Testis (tissue), 2 donors: ENCODE measurements at regions not wholly inside any gene's neighbourhood (a gene's known extent, or its start where the extent isn't known, plus 50 kb on each side); places are given as distances from the start of the nearest gene placed in this dataset.

ENCODE experiments used
- DNase-seq: peaks from one replicate; pipeline ENCODE4 v3.0.0-alpha.2; 2019
- H3K27ac ChIP-seq, 2 donors: fragments of 200-600 bp; sonication (generic); one replicate each; pipeline ENCODE4 v1.5.1; 2019
- H3K27me3 ChIP-seq: fragments of 200-600 bp; sonication (generic); one replicate; pipeline ENCODE4 v1.5.1; 2019
- H3K36me3 ChIP-seq: fragments of 200-600 bp; sonication (generic); one replicate; pipeline ENCODE4 v1.5.1; 2017; ENCODE audit warnings: low read depth; ENCODE audit errors: missing control alignments
- H3K4me1 ChIP-seq: fragments of 200-600 bp; sonication (generic); one replicate; pipeline ENCODE4 v1.5.1; 2019
- H3K4me3 ChIP-seq, 2 donors: fragments of 200-600 bp; sonication (generic); one replicate each; pipeline ENCODE4 v1.5.1; 2017 to 2019
- H3K9me3 ChIP-seq: fragments of 200-600 bp; sonication (generic); one replicate; pipeline ENCODE4 v1.5.1; 2017
- CTCF ChIP-seq, 3 experiments: fragments of 450-650 bp in 2 of 3; fragments of 200-600 bp in 1 of 3; sonication (generic) in 1 of 3; IDR thresholded peaks; one replicate each; pipeline ENCODE4 v1.5.1; 2016 to 2019; ENCODE audit warnings: antibody characterized with exemption in 3 of 3, mild to moderate bottlenecking in 2 of 3, moderate library complexity in 1 of 3
- POLR2A ChIP-seq: fragments of 450-650 bp; IDR thresholded peaks from one replicate; pipeline ENCODE4 v1.6.1; 2017; ENCODE audit warnings: antibody characterized with exemption, mild to moderate bottlenecking, moderate library complexity
- WGBS, 2 donors: methylation state at CpG; one replicate each; pipeline ENCODE4 v1.1.5; 2018; 5-methylcytosine and 5-hydroxymethylcytosine counted together
- intact Hi-C: fragments of 100-400 bp; cut with DNase I; formaldehyde crosslinking; loops from one replicate; pipeline ENCODE4 v1.15.1; 2023; ENCODE audit warnings: low total_unique reads

- intact Hi-C loops, result no loop called here
- Histone ChIP-seq H3K4me1 (no peaks in the 10 kb centered on the region), H3K27ac (no peak overlapping the region), H3K9me3 (no peaks in the 10 kb centered on the region), H3K27me3 (no peaks in the 10 kb centered on the region), H3K36me3 (no peaks in the 10 kb centered on the region), H3K4me3 (no peak overlapping the region)
- DNase-seq, result no peak
- 92 to 96% methylated on average over 7 to 8 of the region's 8 CpGs for WGBS, 2 donors
- no peak for TF ChIP-seq CTCF (IDR thresholded peaks at IDR 0.05)
- TF ChIP-seq POLR2A, result no peak
These were observed 144.7 kb upstream of the KIF26B start for GRCh38 chr1:245010018-245010614.

- no peak for DNase-seq
- H3K27ac ChIP-seq, result no peak overlapping the region
These were observed 144.4 kb upstream of the HNRNPU start for GRCh38 chr1:245008761-245009160.

GRCh38 chr1:245007852-245008251 is 143.5 kb upstream of the HNRNPU start:
- Histone ChIP-seq H3K4me3 (no peak overlapping the region), H3K27ac (no peak overlapping the region), H3K9me3 (no peaks in the 10 kb centered on the region), H3K4me1 (no peaks in the 10 kb centered on the region), H3K36me3 (no peaks in the 10 kb centered on the region), H3K27me3 (no peaks in the 10 kb centered on the region)
- TF ChIP-seq POLR2A (no peak), CTCF (IDR thresholded peaks at IDR 0.05) (no peak)
- intact Hi-C loops, result no loop called here
- WGBS, 2 donors, result 77% methylated on average over 5 of the region's 5 CpGs
- no peak for DNase-seq

More at GRCh38 chr1:245008761-245009160, 144.4 kb upstream of the HNRNPU start:
- Histone ChIP-seq H3K4me3 (no peak overlapping the region), H3K36me3 (no peaks in the 10 kb centered on the region), H3K9me3 (no peaks in the 10 kb centered on the region), H3K4me1 (no peaks in the 10 kb centered on the region), H3K27me3 (no peaks in the 10 kb centered on the region)
- TF ChIP-seq POLR2A (no peak), CTCF (IDR thresholded peaks at IDR 0.05) (no peak)
- WGBS, 2 donors, result 73 to 76% methylated on average over 5 of the region's 5 CpGs
- intact Hi-C loops, result no loop called here

GRCh38 chr1:245003246-245003645 is 138.9 kb upstream of the HNRNPU start:
- 93% methylated on average over 2 of the region's 2 CpGs for WGBS, 2 donors
- H3K9me3 ChIP-seq, result no peaks in the 10 kb centered on the region
- H3K4me1 ChIP-seq, result no peaks in the 10 kb centered on the region
- no peak for DNase-seq
- no peaks in the 10 kb centered on the region for H3K27me3 ChIP-seq
- H3K27ac ChIP-seq, result no peak overlapping the region
- H3K4me3 ChIP-seq, result no peak overlapping the region
- intact Hi-C loops, result no loop called here
- TF ChIP-seq CTCF (IDR thresholded peaks at IDR 0.05) (no peak), POLR2A (no peak)
- no peaks in the 10 kb centered on the region for H3K36me3 ChIP-seq

GRCh38 chr1:245001252-245001651 is 136.9 kb upstream of the HNRNPU start:
- intact Hi-C loops, result no loop called here

More at GRCh38 chr1:245001252-245001651, 136.9 kb upstream of the HNRNPU start:
- H3K27ac ChIP-seq, result no peak overlapping the region
- DNase-seq, result no peak
- no peaks in the 10 kb centered on the region for H3K36me3 ChIP-seq
- H3K4me3 ChIP-seq, result no peak overlapping the region
- H3K4me1 ChIP-seq, result no peaks in the 10 kb centered on the region
- WGBS, 2 donors, result 81 to 86% methylated on average over 1 of the region's 1 CpG
- TF ChIP-seq CTCF (IDR thresholded peaks at IDR 0.05), result no peak
- TF ChIP-seq POLR2A, result no peak
- no peaks in the 10 kb centered on the region for H3K27me3 ChIP-seq
- no peaks in the 10 kb centered on the region for H3K9me3 ChIP-seq
